Right lobe of liver (tissue), 4 donors: ENCODE measurements at regions not wholly inside any gene's neighbourhood (a gene's known extent, or its start where the extent isn't known, plus 50 kb on each side); places are given as distances from the start of the nearest gene placed in this dataset.

ENCODE experiments used
- POLR2A ChIP-seq: fragments of 450-650 bp; IDR thresholded peaks from one replicate; pipeline ENCODE4 v1.6.1; 2017; ENCODE audit warnings: antibody characterized with exemption, mild to moderate bottlenecking
- TF ChIP-seq, protein P1 (sequence below), 4 donors: fragments of 200-600 bp in 3 of 4; fragments of 450-650 bp in 1 of 4; IDR thresholded peaks; one replicate each; pipeline versions ENCODE4 v1.5.1 to v1.8.0; 2016 to 2022; ENCODE audit warnings: antibody characterized with exemption in 4 of 4, mild to moderate bottlenecking in 2 of 4
- donor health status: DM: no; HTN: no; CAD: no.
- donor health status: DM: no; HTN: no; CAD: no.
- donor health status: DM: no; HTN: yes; CAD: no.

DNA sequence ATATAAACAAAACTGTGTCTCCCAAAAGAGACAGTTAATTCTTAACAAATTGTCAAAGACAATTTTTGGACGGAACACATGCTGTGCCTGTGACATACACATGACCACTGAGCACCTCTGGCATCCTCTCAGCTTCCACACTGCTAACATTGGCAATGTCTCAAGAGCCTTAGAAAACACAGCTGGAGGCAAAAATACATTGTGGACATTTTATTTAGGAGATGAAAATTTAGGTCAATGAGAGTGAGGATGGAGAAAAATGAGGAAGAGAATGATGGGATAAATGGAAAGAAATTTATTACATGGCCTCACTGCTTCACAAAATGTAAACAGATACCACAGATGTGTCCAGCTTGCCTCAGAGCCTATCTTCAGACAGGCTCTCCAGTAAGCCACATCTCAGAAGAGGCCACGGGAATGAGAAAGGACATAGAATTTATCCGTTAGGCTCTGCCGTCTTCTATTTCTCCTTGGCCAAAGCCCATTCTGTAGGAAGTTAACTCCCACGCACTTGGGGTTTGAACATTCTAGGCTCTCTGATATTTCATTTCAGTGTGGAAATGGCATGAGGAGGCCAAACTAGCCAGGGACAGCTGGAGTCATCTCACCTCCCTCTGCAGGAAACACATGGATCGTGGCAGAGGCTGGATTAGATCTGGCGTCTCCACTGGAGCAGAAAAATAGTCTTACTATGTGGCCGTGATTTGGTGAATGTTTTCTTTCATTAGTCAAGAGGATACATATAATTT, 519.4 kb upstream of the DSEL start:
- TF ChIP-seq, protein P1, sequence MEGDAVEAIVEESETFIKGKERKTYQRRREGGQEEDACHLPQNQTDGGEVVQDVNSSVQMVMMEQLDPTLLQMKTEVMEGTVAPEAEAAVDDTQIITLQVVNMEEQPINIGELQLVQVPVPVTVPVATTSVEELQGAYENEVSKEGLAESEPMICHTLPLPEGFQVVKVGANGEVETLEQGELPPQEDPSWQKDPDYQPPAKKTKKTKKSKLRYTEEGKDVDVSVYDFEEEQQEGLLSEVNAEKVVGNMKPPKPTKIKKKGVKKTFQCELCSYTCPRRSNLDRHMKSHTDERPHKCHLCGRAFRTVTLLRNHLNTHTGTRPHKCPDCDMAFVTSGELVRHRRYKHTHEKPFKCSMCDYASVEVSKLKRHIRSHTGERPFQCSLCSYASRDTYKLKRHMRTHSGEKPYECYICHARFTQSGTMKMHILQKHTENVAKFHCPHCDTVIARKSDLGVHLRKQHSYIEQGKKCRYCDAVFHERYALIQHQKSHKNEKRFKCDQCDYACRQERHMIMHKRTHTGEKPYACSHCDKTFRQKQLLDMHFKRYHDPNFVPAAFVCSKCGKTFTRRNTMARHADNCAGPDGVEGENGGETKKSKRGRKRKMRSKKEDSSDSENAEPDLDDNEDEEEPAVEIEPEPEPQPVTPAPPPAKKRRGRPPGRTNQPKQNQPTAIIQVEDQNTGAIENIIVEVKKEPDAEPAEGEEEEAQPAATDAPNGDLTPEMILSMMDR (IDR thresholded peaks at IDR 0.05) = no peak
- no peak for TF ChIP-seq POLR2A
